CD4-positive, alpha-beta T cell (primary cell): ENCODE measurements at regions not wholly inside any gene's neighbourhood (a gene's known extent, or its start where the extent isn't known, plus 50 kb on each side); places are given as distances from the start of the nearest gene placed in this dataset.

Source experiments
- ATAC-seq: fragments of 200-7000 bp; cut with Tn5 transposase; one replicate; pipeline ENCODE4 v1.10.0; 2022; ENCODE audit warnings: mild to moderate bottlenecking; ENCODE audit not compliant: poor library complexity
- CTCF ChIA-PET: fragments of 350-600 bp; sonication (Branson Sonifier 250); formaldehyde crosslinking; loops from one replicate; lab custom pipeline; 2021; ENCODE audit warnings: antibody characterized with exemption, inconsistent platforms; lab: Charles Lee
- POLR2A ChIA-PET: fragments of 350-600 bp; sonication (Branson Sonifier 250); formaldehyde crosslinking; loops from one replicate; lab custom pipeline; 2021; ENCODE audit warnings: antibody characterized with exemption, inconsistent platforms; lab: Charles Lee
- DNase-seq, 14 experiments: peaks; one replicate each; pipeline ENCODE4 v3.0.0-alpha.2; 2013 to 2020; ENCODE audit warnings: mixed read lengths in 2 of 14
- H3K27ac ChIP-seq, 2 donors: one replicate each; pipeline versions ENCODE4 v1.5.1 to v1.7.0; 2013; ENCODE audit warnings: low read length in 2 of 2, low read depth in 1 of 2, mild to moderate bottlenecking in 1 of 2
- H3K27me3 ChIP-seq, 2 experiments: 1 replicate in 1 of 2; 2 replicates in 1 of 2; pipeline versions ENCODE4 v1.6.1 to v1.7.0; 2013; ENCODE audit warnings: low read length in 2 of 2, control low read depth in 1 of 2, mild to moderate bottlenecking in 1 of 2, moderate library complexity in 1 of 2; ENCODE audit not compliant: insufficient read depth in 2 of 2, control insufficient read depth in 1 of 2
- H3K36me3 ChIP-seq: one replicate; pipeline ENCODE4 v1.6.1; 2013; ENCODE audit warnings: low read length, control low read depth; ENCODE audit not compliant: insufficient read depth
- H3K4me1 ChIP-seq: one replicate; pipeline ENCODE4 v1.6.1; 2013; ENCODE audit warnings: low read length, control low read depth; ENCODE audit not compliant: insufficient read depth
- H3K4me3 ChIP-seq: one replicate; pipeline ENCODE4 v1.5.1; 2013; ENCODE audit warnings: mild to moderate bottlenecking, low read length, moderate library complexity
- H3K9me3 ChIP-seq, 2 experiments: 1 replicate in 1 of 2; 2 replicates in 1 of 2; pipeline versions ENCODE4 v1.6.1 to v1.7.0; 2013; ENCODE audit warnings: low read length in 2 of 2, mild to moderate bottlenecking in 2 of 2, control low read depth in 1 of 2, moderate library complexity in 1 of 2; ENCODE audit not compliant: control insufficient read depth in 1 of 2, insufficient read depth in 1 of 2
- H3K27ac Mint-ChIP-seq: one replicate; pipeline ENCODE4 v1.8.0; 2020; ENCODE audit warnings: mixed read lengths
- H3K27me3 Mint-ChIP-seq: one replicate; pipeline ENCODE4 v1.8.0; 2021; ENCODE audit warnings: mixed read lengths
- H3K36me3 Mint-ChIP-seq: one replicate; pipeline ENCODE4 v1.8.0; 2021; ENCODE audit warnings: low read depth, mixed read lengths
- H3K4me1 Mint-ChIP-seq: one replicate; pipeline ENCODE4 v1.8.0; 2021; ENCODE audit warnings: low read depth, mixed read lengths
- H3K4me3 Mint-ChIP-seq: one replicate; pipeline ENCODE4 v1.8.0; 2020; ENCODE audit warnings: mild to moderate bottlenecking, mixed read lengths
- H3K9me3 Mint-ChIP-seq: one replicate; pipeline ENCODE4 v1.8.0; 2020; ENCODE audit warnings: mixed read lengths
- CTCF ChIP-seq: fragments of 200-600 bp; IDR thresholded peaks from one replicate; pipeline ENCODE4 v1.8.0; 2022; ENCODE audit warnings: antibody characterized with exemption, mild to moderate bottlenecking
- intact Hi-C, 2 experiments: fragments of 100-400 bp; cut with DNase I in 1 of 2; cut with micrococcal nuclease in 1 of 2; formaldehyde crosslinking; loops; one replicate each; pipeline versions ENCODE4 v1.15.1 to v1.9.0; 2023 to 2025; cut with DNase I, micrococcal nuclease

GRCh38 chr4:138007572-138007971 is 234.6 kb downstream of the SLC7A11 start:
- ChIA-PET CTCF (no interaction called here), POLR2A (no interaction called here)
- ATAC-seq (no peak), DNase-seq (no peak)
- no peaks in the 10 kb centered on the region for H3K4me1 ChIP-seq
- Mint-ChIP-seq H3K36me3 (no peaks in the 10 kb centered on the region), H3K9me3 (peaks cover 2% of the 10 kb centered on the region), H3K4me3 (no peak overlapping the region), H3K27ac (no peak overlapping the region), H3K4me1 (no peaks in the 10 kb centered on the region), H3K27me3 (no peaks in the 10 kb centered on the region)
- TF ChIP-seq CTCF: no peak
- no peak overlapping the region for H3K4me3 ChIP-seq
- no peaks in the 10 kb centered on the region for H3K36me3 ChIP-seq
- intact Hi-C loops: no loop called here
- peaks cover 0 to 4% of the 10 kb centered on the region in 2 experiments for H3K9me3 ChIP-seq
- H3K27ac ChIP-seq: no peak overlapping the region
- H3K27me3 ChIP-seq: no peaks in the 10 kb centered on the region

GRCh38 chr4:138005486-138005885 is 236.7 kb downstream of the SLC7A11 start:
- Histone ChIP-seq H3K27ac (no peak overlapping the region), H3K4me3 (no peak overlapping the region), H3K9me3 (no peaks in the 10 kb centered on the region), H3K36me3 (no peaks in the 10 kb centered on the region), H3K27me3 (no peaks in the 10 kb centered on the region), H3K4me1 (no peaks in the 10 kb centered on the region)
- ATAC-seq (no peak), DNase-seq (no peak)
- ChIA-PET POLR2A (no interaction called here), CTCF (no interaction called here)
- no peak for TF ChIP-seq CTCF
- Mint-ChIP-seq H3K36me3 (no peaks in the 10 kb centered on the region), H3K27ac (no peak overlapping the region), H3K4me1 (no peaks in the 10 kb centered on the region), H3K9me3 (peaks cover 2% of the 10 kb centered on the region), H3K27me3 (no peaks in the 10 kb centered on the region), H3K4me3 (no peak overlapping the region)
- intact Hi-C loops: no loop called here

- no peaks in the 10 kb centered on the region for H3K4me1 ChIP-seq
- TF ChIP-seq CTCF: no peak
- H3K36me3 ChIP-seq: no peaks in the 10 kb centered on the region
- H3K27me3 ChIP-seq: no peaks in the 10 kb centered on the region
- Mint-ChIP-seq H3K4me3 (no peak overlapping the region), H3K36me3 (no peaks in the 10 kb centered on the region), H3K27me3 (no peaks in the 10 kb centered on the region), H3K4me1 (no peaks in the 10 kb centered on the region), H3K9me3 (peaks cover 2% of the 10 kb centered on the region), H3K27ac (no peak overlapping the region)
- intact Hi-C loops: no loop called here
- no peaks in the 10 kb centered on the region for H3K9me3 ChIP-seq
- ChIA-PET CTCF (no interaction called here), POLR2A (no interaction called here)
- H3K27ac ChIP-seq: no peak overlapping the region
- H3K4me3 ChIP-seq: no peak overlapping the region
- ATAC-seq: no peak
- no peak for DNase-seq
Observed at GRCh38 chr4:138003248-138003647, 238.9 kb downstream of the SLC7A11 start.
